HT-29 (cell line): ENCODE measurements at regions not wholly inside any gene's neighbourhood (a gene's known extent, or its start where the extent isn't known, plus 50 kb on each side); places are given as distances from the start of the nearest gene placed in this dataset.
"Not testable (repeated sequence)": the region's sequence is repeated elsewhere in the genome, so short reads cannot be mapped to it uniquely, and the experiment has no call there.

Experiments used
- DNase-seq: peaks from one replicate; pipeline ENCODE4 v3.0.0-alpha.2; 2015; ENCODE audit warnings: low spot score

DNA sequence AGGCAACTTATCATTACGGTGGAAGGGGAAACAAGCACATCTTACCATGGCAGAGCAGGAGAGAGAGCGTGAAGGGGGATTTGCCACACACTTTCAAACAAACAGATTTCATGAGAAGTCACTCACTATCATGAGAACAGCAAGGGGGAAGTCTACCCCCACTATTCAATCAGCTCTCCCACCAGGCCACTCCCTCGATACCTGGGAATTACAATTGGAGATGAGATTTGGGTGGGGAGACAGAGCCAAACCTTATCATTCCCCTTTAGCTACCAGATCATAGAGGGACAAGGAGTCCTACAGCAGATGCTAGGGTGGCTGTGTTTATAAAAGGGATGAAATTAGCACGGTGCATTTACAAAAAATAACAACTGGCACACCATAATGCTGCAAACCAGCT, 2149.4 kb upstream of the ACO1 start:
- no peak for DNase-seq

DNA sequence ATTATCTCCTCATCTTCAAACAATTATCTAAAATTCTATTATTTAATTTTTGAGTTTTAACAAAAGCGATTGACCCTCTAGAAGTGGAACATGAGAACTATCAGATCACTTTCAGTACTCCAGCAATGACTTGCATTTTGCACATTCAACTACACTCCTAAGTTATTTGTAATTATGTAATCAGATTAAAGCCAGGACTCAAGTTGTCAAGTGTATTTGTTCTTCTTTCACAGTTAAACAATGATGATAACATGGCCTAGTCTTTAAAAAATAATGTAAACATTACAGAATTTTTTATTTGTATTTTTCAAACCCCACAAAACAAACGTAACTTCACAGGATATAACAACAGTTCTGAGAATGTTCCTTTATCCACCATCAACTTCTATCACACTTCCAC, 2148.9 kb upstream of the ACO1 start:
- no peak for DNase-seq

- no peak for DNase-seq
These were observed 2144.6 kb upstream of the ACO1 start for GRCh38 chr9:30239878-30240277.

GRCh38 chr9:30243467-30243866, 2141.0 kb upstream of the ACO1 start:
- DNase-seq: no peak

- DNase-seq: no peak
These were observed 2139.6 kb upstream of the ACO1 start for GRCh38 chr9:30244877-30245276.

DNA sequence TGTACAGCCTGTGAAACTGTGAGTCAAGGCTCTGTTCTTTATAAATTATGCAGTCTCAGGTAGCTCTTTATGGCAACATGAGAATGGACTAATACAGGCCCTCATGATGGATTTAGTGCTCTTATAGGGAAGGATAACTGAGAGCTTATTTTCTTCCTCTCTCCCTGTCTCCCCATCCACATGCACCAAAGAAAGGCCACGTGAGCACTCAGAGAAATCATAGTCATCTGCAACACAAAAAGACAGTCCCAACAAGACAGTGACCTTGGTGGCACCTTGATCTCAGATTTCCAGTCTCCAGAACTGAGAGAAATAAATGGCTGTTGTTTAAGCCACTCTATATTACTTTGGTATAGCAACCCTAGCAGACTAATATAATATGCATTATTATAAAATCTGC, 2133.6 kb upstream of the ACO1 start:
- no peak for DNase-seq

GRCh38 chr9:30258094-30258493, 2126.3 kb upstream of the ACO1 start:
- DNase-seq: no peak

DNA sequence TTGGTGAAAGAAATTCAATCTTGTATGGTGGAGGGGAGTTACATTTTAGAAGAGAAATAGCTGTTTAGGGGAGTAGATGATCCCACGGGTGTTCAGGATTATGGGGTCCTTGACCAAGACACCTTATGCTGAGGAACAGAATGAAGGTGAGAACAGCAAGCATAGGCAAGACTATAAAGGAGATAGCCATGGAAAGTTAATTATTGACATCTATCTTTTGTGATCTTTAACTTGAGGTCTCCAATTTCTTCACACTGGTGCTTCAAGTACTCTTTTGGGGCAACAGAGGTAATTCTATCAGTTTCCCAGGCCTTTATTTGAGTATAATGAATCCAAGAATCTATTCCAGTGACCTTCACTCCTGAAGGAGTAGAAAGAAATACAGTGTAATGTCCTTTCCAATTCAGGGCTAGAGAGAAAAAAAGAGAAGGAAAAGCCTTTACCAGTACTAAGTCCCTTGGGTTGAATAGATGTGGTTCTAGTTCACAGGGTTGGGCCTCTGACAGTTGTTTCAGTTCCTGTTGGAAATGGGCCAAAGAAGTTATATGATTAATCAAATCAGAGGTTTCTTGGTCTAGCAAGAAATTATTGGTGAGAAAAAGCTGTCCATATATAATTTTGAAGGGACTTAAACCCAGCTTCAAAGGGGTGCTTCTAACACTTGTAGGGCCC, 2104.1 kb upstream of the ACO1 start:
- no peak for DNase-seq

DNA sequence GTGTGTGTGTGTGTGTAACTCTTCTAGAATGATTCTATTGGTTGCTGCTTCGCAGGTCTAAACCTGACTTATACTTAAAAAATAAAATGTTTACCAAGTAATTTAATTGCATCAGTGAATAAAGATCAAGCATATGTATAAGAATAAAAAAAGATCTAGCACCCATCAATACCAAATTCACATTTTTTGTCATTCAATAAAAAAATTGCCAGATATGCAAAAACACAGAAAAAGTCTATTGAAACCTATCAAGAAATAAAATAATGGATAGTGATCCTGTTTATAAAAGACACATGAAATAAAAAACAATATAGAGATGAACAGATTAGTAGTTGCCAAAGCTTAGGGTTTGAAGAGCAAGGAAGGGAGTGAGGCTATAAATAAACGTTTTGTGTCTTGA, 2095.0 kb upstream of the ACO1 start:
- DNase-seq: no peak

DNA sequence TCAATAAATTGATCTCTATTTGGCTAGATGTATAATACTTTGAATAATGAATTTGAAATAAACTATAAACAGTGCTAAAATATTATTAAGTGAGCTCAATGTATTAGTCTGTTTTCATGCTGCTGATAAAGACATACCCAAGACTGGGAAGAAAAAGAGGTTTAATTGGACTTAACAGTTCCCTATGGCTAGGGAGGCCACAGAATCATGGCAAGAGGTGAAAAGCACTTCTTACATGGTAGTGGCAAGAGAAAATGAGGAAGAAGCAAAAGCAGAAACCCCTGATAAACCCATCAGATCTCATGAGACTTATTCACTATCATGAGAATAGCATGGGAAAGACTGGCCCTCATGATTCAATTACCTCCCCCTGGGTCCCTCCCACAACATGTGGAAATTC, 2092.4 kb upstream of the ACO1 start:
- not testable (repeated sequence) for DNase-seq

DNA sequence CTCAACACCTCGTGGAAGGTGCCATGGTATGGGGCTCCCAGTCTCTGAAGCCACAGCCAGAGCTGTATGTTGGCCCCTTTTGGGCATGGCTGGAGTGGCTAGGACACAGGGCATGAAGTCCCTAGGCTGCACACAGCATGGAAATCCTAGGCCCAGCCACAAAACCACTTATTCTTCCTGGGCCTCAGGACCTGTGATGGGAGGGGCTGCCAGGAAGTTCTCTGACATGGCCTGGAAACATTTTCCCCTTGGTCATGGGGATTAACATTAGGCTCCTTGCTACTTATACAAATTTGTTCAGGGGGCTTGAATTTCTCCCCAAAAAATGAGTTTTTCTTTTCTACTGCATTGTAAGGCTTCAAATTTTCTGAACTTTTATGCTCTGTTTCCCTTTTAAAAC, 2091.2 kb upstream of the ACO1 start:
- no peak for DNase-seq

DNA sequence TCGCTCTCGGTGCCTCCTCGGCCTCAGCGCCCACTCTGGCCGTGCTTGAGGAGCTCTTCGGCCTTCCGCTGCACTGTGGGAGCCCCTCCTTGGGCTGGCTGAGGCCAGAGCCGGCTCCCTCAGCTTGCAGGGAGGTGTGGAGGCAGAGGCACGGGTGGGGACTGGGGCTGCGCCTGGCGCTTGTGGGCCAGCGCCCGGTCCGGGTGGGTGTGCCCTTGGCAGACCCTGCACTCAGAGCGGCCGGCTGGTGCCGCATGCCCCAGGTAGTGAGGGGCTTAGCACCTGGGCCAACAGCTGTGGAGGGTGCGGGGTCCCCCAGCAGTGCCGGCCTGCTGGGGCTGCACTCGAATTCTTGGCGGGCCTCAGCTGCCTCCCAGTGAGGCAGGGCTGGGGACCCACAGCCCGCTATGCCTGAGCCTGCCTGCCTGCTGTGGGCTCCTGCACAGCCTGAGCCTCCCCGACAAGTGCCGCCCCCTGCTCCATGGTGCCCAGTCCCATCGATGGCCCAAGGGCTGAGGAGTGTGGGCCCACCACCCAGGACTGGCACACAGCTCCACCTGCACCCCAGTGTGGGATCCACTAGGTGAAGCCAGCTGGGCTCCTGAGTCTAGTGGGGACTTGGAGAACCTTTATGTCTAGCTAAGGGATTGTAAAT, 2085.2 kb upstream of the ACO1 start:
- no peak for DNase-seq

- no peak for DNase-seq
These were observed 2083.0 kb upstream of the ACO1 start for GRCh38 chr9:30301271-30301963.

DNA sequence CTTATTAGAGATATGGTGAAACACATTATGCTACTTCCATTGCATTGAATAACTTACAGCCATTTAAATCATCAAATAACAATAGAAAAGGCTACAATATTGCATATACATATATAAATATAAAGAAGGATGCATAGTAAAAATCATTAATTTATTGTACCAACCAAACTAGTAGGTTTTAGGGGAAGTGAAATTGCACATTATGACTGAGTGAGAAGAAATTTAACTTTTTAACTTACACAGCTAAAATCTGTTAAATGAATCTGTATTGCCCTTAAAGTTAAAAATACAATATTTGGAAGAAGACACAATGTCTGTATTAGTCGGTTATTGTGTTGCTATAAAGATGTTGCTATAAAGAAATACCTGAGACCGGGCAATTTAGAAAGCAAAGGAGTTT, 2073.7 kb upstream of the ACO1 start:
- no peak for DNase-seq

- DNase-seq: no peak
These were observed 2055.0 kb upstream of the ACO1 start for GRCh38 chr9:30329431-30329830.

DNA sequence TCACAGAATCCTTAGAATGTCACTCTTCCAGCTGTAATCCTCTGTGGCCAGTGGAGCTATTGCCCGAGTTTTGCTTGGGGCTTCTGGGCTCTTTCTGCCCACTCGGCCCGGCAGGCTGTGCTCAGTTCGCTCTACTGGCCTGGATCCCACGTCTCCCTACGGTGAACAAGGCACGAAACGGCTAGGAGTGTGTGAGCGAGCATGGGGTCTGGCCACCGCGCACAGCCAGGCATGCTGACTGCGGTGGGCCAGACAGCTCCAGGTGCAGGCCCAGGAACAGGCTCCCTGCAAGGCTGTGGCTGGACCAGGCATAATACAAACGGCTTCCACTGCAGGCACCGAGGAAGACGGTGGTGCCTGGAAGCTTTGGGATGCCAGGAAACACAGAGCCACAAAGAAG, 2035.5 kb upstream of the ACO1 start:
- DNase-seq: no peak

- no peak for DNase-seq
These were observed 2034.6 kb upstream of the ACO1 start for GRCh38 chr9:30349526-30350513.

DNA sequence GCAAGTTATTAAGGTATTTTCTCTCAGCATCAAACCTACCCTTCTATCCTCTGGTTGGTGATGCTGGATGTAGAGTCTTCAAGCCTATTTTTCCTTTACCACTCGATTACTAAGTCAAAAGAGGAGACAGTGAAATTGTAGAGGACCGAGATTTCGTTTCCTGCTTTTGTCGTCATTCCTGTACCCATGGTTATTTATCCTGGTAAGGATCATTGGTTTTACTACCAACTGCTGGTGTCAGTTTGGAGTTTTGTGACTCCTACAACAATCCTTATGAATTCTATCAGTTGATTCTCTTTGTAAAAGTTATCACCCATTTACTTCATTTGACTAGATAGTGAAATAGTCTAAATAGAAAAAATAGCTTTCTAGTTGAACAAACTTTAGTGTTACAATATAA, 2028.2 kb upstream of the ACO1 start:
- DNase-seq: no peak

GRCh38 chr9:30362373-30362772, 2022.1 kb upstream of the ACO1 start:
- DNase-seq: no peak

- DNase-seq: not testable (repeated sequence)
These were observed 2018.3 kb upstream of the ACO1 start for GRCh38 chr9:30366140-30366539.

- DNase-seq: no peak
These were observed 2002.2 kb upstream of the ACO1 start for GRCh38 chr9:30382271-30382670.

- no peak for DNase-seq
These were observed 1974.2 kb upstream of the ACO1 start for GRCh38 chr9:30410273-30410672.
